H1 (cell line): ENCODE measurements at regions not wholly inside any gene's neighbourhood (a gene's known extent, or its start where the extent isn't known, plus 50 kb on each side); places are given as distances from the start of the nearest gene placed in this dataset.

Source experiments
- CTCF ChIA-PET: fragments of 300-600 bp; sonication (Branson Sonifier 250); formaldehyde crosslinking; loops from one replicate; lab custom pipeline; 2021; ENCODE audit not compliant: partially characterized antibody; lab: Charles Lee
- POLR2A ChIA-PET: fragments of 300-600 bp; sonication (Branson Sonifier 250); formaldehyde crosslinking; loops from one replicate; lab custom pipeline; 2021; ENCODE audit warnings: inconsistent platforms; ENCODE audit not compliant: partially characterized antibody; lab: Charles Lee
- DNase-seq, 2 experiments: peaks; one replicate each; pipeline versions ENCODE4 v3.0.0 to v3.0.0-alpha.2; 2010 to 2022; ENCODE audit warnings: low spot score in 2 of 2, low read depth in 1 of 2, mixed read lengths in 1 of 2
- FAIRE-seq: peaks from 2 replicates; lab custom pipeline; 2011; peaks lifted over from hg19 to GRCh38; lab: Jason Lieb, UNC
- H2AFZ ChIP-seq: 2 replicates; pipeline ENCODE4 v1.8.1; 2012; ENCODE audit warnings: low read length, inconsistent platforms
- H2AK5ac ChIP-seq: 2 replicates; pipeline ENCODE4 v1.6.1; 2013; ENCODE audit warnings: low read depth, low read length
- H2BK120ac ChIP-seq: replicated peaks from 2 replicates; pipeline ENCODE3; 2013; ENCODE audit warnings: low read depth, low read length, inconsistent platforms
- H2BK12ac ChIP-seq: 2 replicates; pipeline ENCODE4 v1.6.1; 2013; ENCODE audit warnings: low read depth, low read length
- H2BK15ac ChIP-seq: 2 replicates; pipeline ENCODE4 v1.6.1; 2013; ENCODE audit warnings: low read length
- H2BK20ac ChIP-seq: 2 replicates; pipeline ENCODE4 v1.6.1; 2013; ENCODE audit warnings: low read length
- H2BK5ac ChIP-seq: 2 replicates; pipeline ENCODE4 v1.6.1; 2013; ENCODE audit warnings: low read depth, low read length
- H3K14ac ChIP-seq: 2 replicates; pipeline ENCODE4 v1.6.1; 2013; ENCODE audit warnings: inconsistent platforms; ENCODE audit not compliant: insufficient read length
- H3K18ac ChIP-seq: 2 replicates; pipeline ENCODE4 v1.6.1; 2013; ENCODE audit warnings: low read length; ENCODE audit errors: extremely low read depth
- H3K23ac ChIP-seq: 2 replicates; pipeline ENCODE4 v1.6.1; 2013; ENCODE audit warnings: inconsistent platforms; ENCODE audit not compliant: insufficient read length
- H3K23me2 ChIP-seq: 2 replicates; pipeline ENCODE4 v1.6.1; 2013; ENCODE audit warnings: low read depth, low read length
- H3K27ac ChIP-seq: 2 replicates; pipeline ENCODE4 v1.6.1; 2011; ENCODE audit warnings: low read depth, low read length, inconsistent platforms
- H3K27me3 ChIP-seq, 4 experiments: replicated peaks in 1 of 4; 1 replicate in 1 of 4; 2 replicates in 3 of 4; pipeline versions ENCODE4 v1.6.1 to v1.8.1; 2011 to 2013; ENCODE audit warnings: low read length in 3 of 4, mild to moderate bottlenecking in 3 of 4, inconsistent platforms in 2 of 4, mixed read lengths in 2 of 4, moderate library complexity in 1 of 4; ENCODE audit not compliant: control insufficient read depth in 3 of 4, insufficient read depth in 3 of 4; ENCODE audit errors: extremely low read depth in 1 of 4
- H3K36me3 ChIP-seq, 4 experiments: 2 replicates each; pipeline versions ENCODE4 v1.6.1 to v1.8.1; 2011 to 2013; ENCODE audit warnings: mild to moderate bottlenecking in 4 of 4, low read length in 3 of 4, moderate library complexity in 2 of 4, control low read depth in 1 of 4, inconsistent platforms in 1 of 4; ENCODE audit not compliant: insufficient read depth in 4 of 4, control insufficient read depth in 2 of 4
- H3K4ac ChIP-seq: replicated peaks from 2 replicates; pipeline ENCODE3; 2013; ENCODE audit warnings: low read length, low read depth, mixed read lengths, inconsistent platforms; ENCODE audit not compliant: insufficient read length
- H3K4me1 ChIP-seq, 4 experiments: replicated peaks in 1 of 4; 1 replicate in 1 of 4; 2 replicates in 3 of 4; pipeline versions ENCODE4 v1.6.1 to v1.8.1; 2011 to 2013; ENCODE audit warnings: low read length in 3 of 4, inconsistent platforms in 2 of 4, mixed read lengths in 1 of 4; ENCODE audit not compliant: insufficient read depth in 4 of 4, control insufficient read depth in 3 of 4
- H3K4me2 ChIP-seq, 2 experiments: 2 replicates each; pipeline versions ENCODE4 v1.6.1 to v1.8.1; 2011 to 2013; ENCODE audit warnings: low read depth in 2 of 2, low read length in 2 of 2, control low read depth in 1 of 2, inconsistent platforms in 1 of 2, mild to moderate bottlenecking in 1 of 2; ENCODE audit not compliant: insufficient read depth in 1 of 2
- H3K4me3 ChIP-seq, 4 experiments: fragments of 200-600, 300-600 bp in 1 of 4; sonication (generic), shearing (Covaris generic), sonication (Bioruptor Twin) in 1 of 4; 2 replicates each; pipeline versions ENCODE4 v1.5.1 to v1.8.1; 2011 to 2016; ENCODE audit warnings: low read length in 4 of 4, low read depth in 3 of 4, control low read depth in 2 of 4, inconsistent platforms in 2 of 4, mild to moderate bottlenecking in 2 of 4, mixed read lengths in 1 of 4, moderate library complexity in 1 of 4; ENCODE audit not compliant: insufficient read depth in 2 of 4; ENCODE audit errors: extremely low read depth in 1 of 4
- H3K56ac ChIP-seq: replicated peaks from 2 replicates; pipeline ENCODE3; 2013; ENCODE audit warnings: low read depth, mild to moderate bottlenecking, mixed read lengths, low read length, inconsistent platforms; ENCODE audit not compliant: insufficient read length
- H3K79me1 ChIP-seq: 2 replicates; pipeline ENCODE4 v1.6.1; 2013; ENCODE audit warnings: low read depth, low read length, control low read depth
- H3K79me2 ChIP-seq, 2 experiments: 2 replicates each; pipeline versions ENCODE4 v1.6.1 to v1.8.1; 2012 to 2013; ENCODE audit warnings: low read length in 2 of 2, mild to moderate bottlenecking in 2 of 2, inconsistent platforms in 1 of 2; ENCODE audit not compliant: insufficient read depth in 2 of 2, control insufficient read depth in 1 of 2
- H3K9ac ChIP-seq, 4 experiments: replicated peaks in 1 of 4; 1 replicate in 1 of 4; 2 replicates in 3 of 4; pipeline versions ENCODE4 v1.6.1 to v1.8.1; 2011 to 2013; ENCODE audit warnings: low read depth in 3 of 4, low read length in 3 of 4, control low read depth in 2 of 4, mild to moderate bottlenecking in 2 of 4, moderate library complexity in 2 of 4, inconsistent platforms in 1 of 4; ENCODE audit errors: extremely low read depth in 1 of 4
- H3K9me3 ChIP-seq, 2 experiments: 2 replicates each; pipeline versions ENCODE4 v1.6.1 to v1.8.1; 2012 to 2013; ENCODE audit warnings: mild to moderate bottlenecking in 2 of 2, moderate library complexity in 2 of 2, control low read depth in 1 of 2, inconsistent platforms in 1 of 2, low read depth in 1 of 2, low read length in 1 of 2, mixed read lengths in 1 of 2; ENCODE audit not compliant: insufficient read depth in 2 of 2
- H4K20me1 ChIP-seq, 2 experiments: replicated peaks in 1 of 2; 2 replicates each; pipeline versions ENCODE3 to v1.8.1; 2011 to 2013; ENCODE audit warnings: inconsistent platforms in 2 of 2, low read length in 2 of 2, mild to moderate bottlenecking in 1 of 2; ENCODE audit not compliant: insufficient read depth in 2 of 2, control insufficient read depth in 1 of 2
- H4K5ac ChIP-seq: 2 replicates; pipeline ENCODE4 v1.6.1; 2013; ENCODE audit warnings: low read length, low read depth, mixed read lengths, inconsistent platforms; ENCODE audit not compliant: insufficient read length
- H4K8ac ChIP-seq: 2 replicates; pipeline ENCODE4 v1.8.0; 2013; ENCODE audit warnings: mild to moderate bottlenecking, moderate library complexity, low read length, inconsistent platforms; ENCODE audit not compliant: insufficient read depth; ENCODE audit errors: extremely low read depth
- H4K91ac ChIP-seq: replicated peaks from 2 replicates; pipeline ENCODE3; 2013; ENCODE audit warnings: low read length, mixed read lengths, inconsistent platforms; ENCODE audit not compliant: insufficient read length
- WGBS, 2 experiments: shearing (Covaris generic) in 1 of 2; methylation state at CpG; one replicate each; pipeline versions ENCODE4 v1.1.6 to v1.1.7; 2013 to 2015; ENCODE audit warnings: low lambda C conversion rate in 2 of 2, mixed read lengths in 2 of 2, inconsistent platforms in 1 of 2, low coverage in 1 of 2, missing lambda C conversion rate in 1 of 2; ENCODE audit not compliant: insufficient replicate concordance in 2 of 2, insufficient coverage in 1 of 2, insufficient read length in 1 of 2; ENCODE audit errors: extremely low coverage in 1 of 2, missing lambda C conversion rate in 1 of 2; 5-methylcytosine and 5-hydroxymethylcytosine counted together
- TF ChIP-seq, protein P1 (sequence below): fragments of 300-600 bp; sonication (generic); IDR thresholded peaks from 2 replicates; pipeline ENCODE4 v1.7.1; 2012; ENCODE audit warnings: low read length, moderate library complexity, mild to moderate bottlenecking, inconsistent platforms; ENCODE audit not compliant: insufficient replicate concordance

- Histone ChIP-seq H2AFZ (no peak overlapping the region), H3K4me1 (no peaks in the 10 kb centered on the region), H3K9me3 (no peaks in the 10 kb centered on the region), H3K18ac (no peak overlapping the region), H3K4me3 (no peak overlapping the region), H3K4me2 (no peak overlapping the region), H4K91ac (no peak overlapping the region), H2BK20ac (no peak overlapping the region), H3K79me1 (no peaks in the 10 kb centered on the region), H2BK12ac (no peak overlapping the region), H2AK5ac (no peak overlapping the region), H4K20me1 (no peaks in the 10 kb centered on the region), H4K5ac (no peak overlapping the region), H3K4ac (no peak overlapping the region), H3K14ac (no peak overlapping the region), H2BK120ac (no peak overlapping the region), H3K9ac (no peak overlapping the region), H3K23ac (no peak overlapping the region), H3K56ac (no peak overlapping the region), H3K36me3 (no peaks in the 10 kb centered on the region), H2BK5ac (no peak overlapping the region), H3K27me3 (no peaks in the 10 kb centered on the region), H3K79me2 (no peaks in the 10 kb centered on the region), H3K23me2 (no peaks in the 10 kb centered on the region), H3K27ac (no peak overlapping the region), H2BK15ac (no peak overlapping the region), H4K8ac (no peak overlapping the region)
- WGBS, 2 experiments, result 89% methylated on average over 3 of the region's 3 CpGs; no CpG with 5 or more reads in 1 of the 2 experiments
- POLR2A ChIA-PET, result no interaction called here
- DNase-seq (no peak), FAIRE-seq (no peak)
- CTCF ChIA-PET, result interaction anchor here (0.7 kb wide), 1 partner anchor 204 kb away, joined by 3 read pairs; no protein-coding TSS in a partner anchor
- TF ChIP-seq, protein P1, sequence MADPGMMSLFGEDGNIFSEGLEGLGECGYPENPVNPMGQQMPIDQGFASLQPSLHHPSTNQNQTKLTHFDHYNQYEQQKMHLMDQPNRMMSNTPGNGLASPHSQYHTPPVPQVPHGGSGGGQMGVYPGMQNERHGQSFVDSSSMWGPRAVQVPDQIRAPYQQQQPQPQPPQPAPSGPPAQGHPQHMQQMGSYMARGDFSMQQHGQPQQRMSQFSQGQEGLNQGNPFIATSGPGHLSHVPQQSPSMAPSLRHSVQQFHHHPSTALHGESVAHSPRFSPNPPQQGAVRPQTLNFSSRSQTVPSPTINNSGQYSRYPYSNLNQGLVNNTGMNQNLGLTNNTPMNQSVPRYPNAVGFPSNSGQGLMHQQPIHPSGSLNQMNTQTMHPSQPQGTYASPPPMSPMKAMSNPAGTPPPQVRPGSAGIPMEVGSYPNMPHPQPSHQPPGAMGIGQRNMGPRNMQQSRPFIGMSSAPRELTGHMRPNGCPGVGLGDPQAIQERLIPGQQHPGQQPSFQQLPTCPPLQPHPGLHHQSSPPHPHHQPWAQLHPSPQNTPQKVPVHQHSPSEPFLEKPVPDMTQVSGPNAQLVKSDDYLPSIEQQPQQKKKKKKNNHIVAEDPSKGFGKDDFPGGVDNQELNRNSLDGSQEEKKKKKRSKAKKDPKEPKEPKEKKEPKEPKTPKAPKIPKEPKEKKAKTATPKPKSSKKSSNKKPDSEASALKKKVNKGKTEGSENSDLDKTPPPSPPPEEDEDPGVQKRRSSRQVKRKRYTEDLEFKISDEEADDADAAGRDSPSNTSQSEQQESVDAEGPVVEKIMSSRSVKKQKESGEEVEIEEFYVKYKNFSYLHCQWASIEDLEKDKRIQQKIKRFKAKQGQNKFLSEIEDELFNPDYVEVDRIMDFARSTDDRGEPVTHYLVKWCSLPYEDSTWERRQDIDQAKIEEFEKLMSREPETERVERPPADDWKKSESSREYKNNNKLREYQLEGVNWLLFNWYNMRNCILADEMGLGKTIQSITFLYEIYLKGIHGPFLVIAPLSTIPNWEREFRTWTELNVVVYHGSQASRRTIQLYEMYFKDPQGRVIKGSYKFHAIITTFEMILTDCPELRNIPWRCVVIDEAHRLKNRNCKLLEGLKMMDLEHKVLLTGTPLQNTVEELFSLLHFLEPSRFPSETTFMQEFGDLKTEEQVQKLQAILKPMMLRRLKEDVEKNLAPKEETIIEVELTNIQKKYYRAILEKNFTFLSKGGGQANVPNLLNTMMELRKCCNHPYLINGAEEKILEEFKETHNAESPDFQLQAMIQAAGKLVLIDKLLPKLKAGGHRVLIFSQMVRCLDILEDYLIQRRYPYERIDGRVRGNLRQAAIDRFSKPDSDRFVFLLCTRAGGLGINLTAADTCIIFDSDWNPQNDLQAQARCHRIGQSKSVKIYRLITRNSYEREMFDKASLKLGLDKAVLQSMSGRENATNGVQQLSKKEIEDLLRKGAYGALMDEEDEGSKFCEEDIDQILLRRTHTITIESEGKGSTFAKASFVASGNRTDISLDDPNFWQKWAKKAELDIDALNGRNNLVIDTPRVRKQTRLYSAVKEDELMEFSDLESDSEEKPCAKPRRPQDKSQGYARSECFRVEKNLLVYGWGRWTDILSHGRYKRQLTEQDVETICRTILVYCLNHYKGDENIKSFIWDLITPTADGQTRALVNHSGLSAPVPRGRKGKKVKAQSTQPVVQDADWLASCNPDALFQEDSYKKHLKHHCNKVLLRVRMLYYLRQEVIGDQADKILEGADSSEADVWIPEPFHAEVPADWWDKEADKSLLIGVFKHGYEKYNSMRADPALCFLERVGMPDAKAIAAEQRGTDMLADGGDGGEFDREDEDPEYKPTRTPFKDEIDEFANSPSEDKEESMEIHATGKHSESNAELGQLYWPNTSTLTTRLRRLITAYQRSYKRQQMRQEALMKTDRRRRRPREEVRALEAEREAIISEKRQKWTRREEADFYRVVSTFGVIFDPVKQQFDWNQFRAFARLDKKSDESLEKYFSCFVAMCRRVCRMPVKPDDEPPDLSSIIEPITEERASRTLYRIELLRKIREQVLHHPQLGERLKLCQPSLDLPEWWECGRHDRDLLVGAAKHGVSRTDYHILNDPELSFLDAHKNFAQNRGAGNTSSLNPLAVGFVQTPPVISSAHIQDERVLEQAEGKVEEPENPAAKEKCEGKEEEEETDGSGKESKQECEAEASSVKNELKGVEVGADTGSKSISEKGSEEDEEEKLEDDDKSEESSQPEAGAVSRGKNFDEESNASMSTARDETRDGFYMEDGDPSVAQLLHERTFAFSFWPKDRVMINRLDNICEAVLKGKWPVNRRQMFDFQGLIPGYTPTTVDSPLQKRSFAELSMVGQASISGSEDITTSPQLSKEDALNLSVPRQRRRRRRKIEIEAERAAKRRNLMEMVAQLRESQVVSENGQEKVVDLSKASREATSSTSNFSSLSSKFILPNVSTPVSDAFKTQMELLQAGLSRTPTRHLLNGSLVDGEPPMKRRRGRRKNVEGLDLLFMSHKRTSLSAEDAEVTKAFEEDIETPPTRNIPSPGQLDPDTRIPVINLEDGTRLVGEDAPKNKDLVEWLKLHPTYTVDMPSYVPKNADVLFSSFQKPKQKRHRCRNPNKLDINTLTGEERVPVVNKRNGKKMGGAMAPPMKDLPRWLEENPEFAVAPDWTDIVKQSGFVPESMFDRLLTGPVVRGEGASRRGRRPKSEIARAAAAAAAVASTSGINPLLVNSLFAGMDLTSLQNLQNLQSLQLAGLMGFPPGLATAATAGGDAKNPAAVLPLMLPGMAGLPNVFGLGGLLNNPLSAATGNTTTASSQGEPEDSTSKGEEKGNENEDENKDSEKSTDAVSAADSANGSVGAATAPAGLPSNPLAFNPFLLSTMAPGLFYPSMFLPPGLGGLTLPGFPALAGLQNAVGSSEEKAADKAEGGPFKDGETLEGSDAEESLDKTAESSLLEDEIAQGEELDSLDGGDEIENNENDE, result no peak
Measured at GRCh38 chr2:180562378-180562777, 418.0 kb upstream of the UBE2E3 start.
